ENCODE measurements at regions not wholly inside any gene's neighbourhood (a gene's known extent, or its start where the extent isn't known, plus 50 kb on each side); places are given as distances from the start of the nearest gene placed in this dataset.

- TF ChIP-seq CTCF (IDR thresholded peaks at IDR 0.05): no peak
Observed at GRCh38 chr5:164060786-164061355, 555.5 kb downstream of the MAT2B start.

DNA sequence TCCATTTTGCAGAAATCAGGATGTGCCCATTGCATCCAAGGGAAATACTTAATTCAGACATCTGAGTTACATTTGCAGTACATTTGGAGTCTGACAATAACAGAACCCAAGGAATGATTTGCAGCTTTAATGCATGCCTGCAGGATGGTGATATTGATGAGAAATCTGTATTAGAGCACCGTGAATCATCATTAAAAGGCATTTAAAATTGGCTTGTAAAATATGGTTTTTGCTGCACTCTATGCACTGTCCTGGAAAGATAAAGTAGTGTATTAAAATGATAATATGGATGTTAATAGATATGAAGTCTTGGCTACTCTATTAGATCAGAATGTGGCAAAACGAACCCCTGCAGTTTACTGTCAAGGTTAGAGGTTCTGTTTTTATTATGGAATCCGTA lies 556.9 kb downstream of the MAT2B start:
- no peak for TF ChIP-seq CTCF (IDR thresholded peaks at IDR 0.05)

DNA sequence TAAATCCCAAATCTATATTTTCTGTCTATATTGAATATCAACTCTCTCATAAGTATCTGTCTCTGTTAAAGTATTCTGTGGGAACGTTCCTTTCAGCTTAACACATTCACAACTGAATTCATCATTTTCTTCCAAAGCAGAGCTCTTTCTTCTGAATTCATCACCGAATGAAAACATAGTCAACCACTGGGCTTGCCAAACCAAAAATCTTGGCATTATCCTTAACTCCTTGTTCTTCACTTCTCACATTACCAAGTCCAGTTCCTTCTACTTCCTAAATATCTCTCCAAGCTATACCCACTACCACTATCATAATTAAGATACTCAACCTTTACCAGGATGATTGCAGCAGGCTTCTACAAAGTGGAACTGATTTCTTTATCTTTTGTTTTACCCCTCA lies 559.8 kb downstream of the MAT2B start:
- no peak for TF ChIP-seq CTCF (IDR thresholded peaks at IDR 0.05)

GRCh38 chr5:164071671-164072070 lies 566.3 kb downstream of the MAT2B start:
- TF ChIP-seq CTCF (IDR thresholded peaks at IDR 0.05): no peak

GRCh38 chr5:164073081-164073480 lies 567.7 kb downstream of the MAT2B start:
- no peak for TF ChIP-seq CTCF (IDR thresholded peaks at IDR 0.05)

GRCh38 chr5:164076556-164076955 lies 571.1 kb downstream of the MAT2B start:
- no peak for TF ChIP-seq CTCF (IDR thresholded peaks at IDR 0.05)

DNA sequence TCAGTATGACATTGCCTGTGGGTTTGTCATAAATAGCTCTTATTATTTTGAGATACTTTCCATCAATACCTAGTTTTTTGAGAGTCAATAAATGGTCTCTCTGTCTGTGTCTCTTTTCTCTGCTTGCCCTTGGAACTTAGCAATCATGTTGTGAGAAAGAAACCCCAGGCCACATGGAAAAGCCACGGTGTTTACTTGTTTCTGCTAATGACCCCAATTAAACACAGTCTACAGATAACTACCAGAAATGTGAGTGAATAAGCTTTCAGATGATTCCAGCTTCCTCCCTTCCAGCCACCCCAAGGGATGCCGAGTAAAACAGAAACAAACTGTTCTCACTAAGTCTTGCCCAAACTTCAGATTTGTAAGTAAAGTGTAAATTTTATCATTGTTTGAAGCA lies 584.9 kb downstream of the MAT2B start:
- TF ChIP-seq CTCF (IDR thresholded peaks at IDR 0.05): no peak

DNA sequence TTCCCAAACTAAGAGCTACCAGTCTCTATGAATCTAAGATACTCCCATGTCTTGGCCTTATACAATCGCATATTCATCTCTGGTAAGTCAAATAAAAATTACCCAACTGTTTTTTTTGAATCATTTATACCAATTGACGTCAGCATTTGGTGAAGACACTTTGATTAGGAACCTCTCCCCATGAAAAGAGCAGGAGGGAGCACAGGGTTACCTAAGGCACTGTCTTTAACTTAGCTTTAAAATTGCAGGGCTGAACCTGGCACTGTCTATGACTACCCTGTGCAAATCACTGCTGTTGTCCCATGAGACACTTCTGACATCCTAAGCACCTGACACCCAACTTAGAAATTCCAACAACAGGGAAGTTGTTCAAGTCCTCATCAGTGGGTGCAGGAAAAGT lies 586.4 kb downstream of the MAT2B start:
- TF ChIP-seq CTCF (IDR thresholded peaks at IDR 0.05): no peak

All from LNCAP (cell line).